HEK293 (cell line): ENCODE measurements at regions not wholly inside any gene's neighbourhood (a gene's known extent, or its start where the extent isn't known, plus 50 kb on each side); places are given as distances from the start of the nearest gene placed in this dataset.
"Not testable (repeated sequence)": the region's sequence is repeated elsewhere in the genome, so short reads cannot be mapped to it uniquely, and the experiment has no call there.

Experiments used
- CTCF ChIA-PET: fragments of 350-600 bp; formaldehyde crosslinking; extraction: SDS; loops from one replicate; lab custom pipeline; 2021; ENCODE audit warnings: antibody characterized with exemption; lab: Yijun Ruan, JAX
- POLR2A ChIA-PET: fragments of 300-600 bp; formaldehyde crosslinking; extraction: SDS; loops from one replicate; lab custom pipeline; 2020; ENCODE audit warnings: antibody characterized with exemption, inconsistent platforms; lab: Yijun Ruan, JAX
- H3K27ac ChIP-seq: fragments of 200-500 bp; sonication (Bioruptor generic); 2 replicates; pipeline ENCODE4 v1.5.1; 2014; ENCODE audit warnings: low read depth, low read length, control low read depth, inconsistent platforms; ENCODE audit errors: extremely low read depth
- H3K36me3 ChIP-seq, 2 experiments: fragments of 200-500 bp in 1 of 2; sonication (Bioruptor generic) in 1 of 2; 1 replicate in 1 of 2; 2 replicates in 1 of 2; pipeline ENCODE4 v1.5.1; 2014 to 2017; ENCODE audit warnings: inconsistent platforms in 2 of 2, low read length in 2 of 2; ENCODE audit not compliant: control insufficient read depth in 2 of 2, insufficient read depth in 1 of 2
- H3K4me1 ChIP-seq: fragments of 200-500 bp; sonication (Bioruptor generic); 2 replicates; pipeline ENCODE4 v1.5.1; 2014; ENCODE audit warnings: mild to moderate bottlenecking, low read length, inconsistent platforms; ENCODE audit not compliant: control insufficient read depth, insufficient read depth
- H3K4me3 ChIP-seq: 2 replicates; pipeline ENCODE4 v1.5.1; 2011; ENCODE audit warnings: low read depth, mild to moderate bottlenecking, control low read depth, low read length, moderate library complexity
- H3K9me3 ChIP-seq: fragments of 200-500 bp; sonication (Bioruptor generic); 2 replicates; pipeline ENCODE4 v1.5.1; 2014; ENCODE audit warnings: low read depth, low read length, inconsistent platforms; ENCODE audit not compliant: control insufficient read depth, insufficient read depth
- ATF2 ChIP-seq: fragments of 450-650 bp; formaldehyde crosslinking; IDR thresholded peaks from 2 replicates; pipeline ENCODE4 v1.5.1; 2016; ENCODE audit warnings: missing biosample characterization, missing genetic modification characterization, low read depth
- HOXC10 ChIP-seq: sonication (generic); formaldehyde crosslinking; IDR thresholded peaks from 2 replicates; pipeline ENCODE4 v1.8.1; 2023; ENCODE audit warnings: mild to moderate bottlenecking, missing genetic modification reagents
- IKZF3 ChIP-seq: fragments of 450-650 bp; IDR thresholded peaks from 2 replicates; pipeline ENCODE4 v1.5.0; 2018; ENCODE audit warnings: missing biosample characterization, mild to moderate bottlenecking, missing genetic modification characterization, moderate library complexity
- KLF8 ChIP-seq: fragments of 450-650 bp; formaldehyde crosslinking; IDR thresholded peaks from 2 replicates; pipeline ENCODE4 v1.5.1; 2016; ENCODE audit warnings: missing biosample characterization, missing genetic modification characterization
- OSR2 ChIP-seq: fragments of 450-650 bp; formaldehyde crosslinking; IDR thresholded peaks from 2 replicates; pipeline ENCODE4 v1.5.1; 2016; ENCODE audit warnings: missing biosample characterization, missing genetic modification characterization
- OVOL3 ChIP-seq: fragments of 450-650 bp; formaldehyde crosslinking; IDR thresholded peaks from 2 replicates; pipeline ENCODE4 v1.5.1; 2016; ENCODE audit warnings: missing biosample characterization, missing genetic modification characterization
- PBX3 ChIP-seq: sonication (generic); formaldehyde crosslinking; IDR thresholded peaks from 2 replicates; pipeline ENCODE4 v1.8.1; 2022; ENCODE audit warnings: mild to moderate bottlenecking, moderate library complexity, missing genetic modification reagents
- SP7 ChIP-seq: fragments of 450-650 bp; formaldehyde crosslinking; IDR thresholded peaks from 2 replicates; pipeline ENCODE4 v1.5.1; 2016; ENCODE audit warnings: missing biosample characterization, missing genetic modification characterization
- TCF7L2 ChIP-seq: IDR thresholded peaks from 2 replicates; pipeline ENCODE4 v1.6.1; 2011; ENCODE audit warnings: low read depth, mild to moderate bottlenecking, inconsistent platforms, low read length, moderate library complexity, borderline replicate concordance
- ZBTB17 ChIP-seq: fragments of 450-650 bp; formaldehyde crosslinking; IDR thresholded peaks from 2 replicates; pipeline ENCODE4 v1.5.1; 2016; ENCODE audit warnings: missing biosample characterization, missing genetic modification characterization
- ZBTB21 ChIP-seq: fragments of 450-650 bp; formaldehyde crosslinking; IDR thresholded peaks from 2 replicates; pipeline ENCODE4 v1.5.1; 2017; ENCODE audit warnings: missing biosample characterization, missing genetic modification characterization
- ZBTB26 ChIP-seq: fragments of 450-650 bp; formaldehyde crosslinking; optimal IDR thresholded peaks from 2 replicates; pipeline ENCODE3; 2016; ENCODE audit warnings: missing biosample characterization, mild to moderate bottlenecking, missing genetic modification characterization
- ZFHX2 ChIP-seq: fragments of 450-650 bp; formaldehyde crosslinking; conservative IDR thresholded peaks from 2 replicates; pipeline ENCODE4 v1.5.1; 2016; ENCODE audit warnings: missing biosample characterization, missing genetic modification characterization
- ZFP37 ChIP-seq: fragments of 450-650 bp; formaldehyde crosslinking; IDR thresholded peaks from 2 replicates; pipeline ENCODE4 v1.5.1; 2016; ENCODE audit warnings: missing biosample characterization, missing genetic modification characterization
- ZFP69B ChIP-seq: fragments of 450-650 bp; formaldehyde crosslinking; IDR thresholded peaks from 2 replicates; pipeline ENCODE4 v1.5.1; 2016; ENCODE audit warnings: missing biosample characterization, missing genetic modification characterization
- ZNF121 ChIP-seq: fragments of 450-650 bp; formaldehyde crosslinking; IDR thresholded peaks from 2 replicates; pipeline ENCODE4 v1.5.1; 2016; ENCODE audit warnings: missing biosample characterization, missing genetic modification characterization
- ZNF155 ChIP-seq: fragments of 450-650 bp; formaldehyde crosslinking; IDR thresholded peaks from 2 replicates; pipeline ENCODE4 v1.5.1; 2016; ENCODE audit warnings: missing biosample characterization, missing genetic modification characterization
- ZNF26 ChIP-seq: fragments of 450-650 bp; formaldehyde crosslinking; IDR thresholded peaks from 2 replicates; pipeline ENCODE4 v1.5.1; 2016; ENCODE audit warnings: missing biosample characterization, missing genetic modification characterization
- ZNF335 ChIP-seq: fragments of 450-650 bp; formaldehyde crosslinking; conservative IDR thresholded peaks from 2 replicates; pipeline ENCODE4 v1.5.1; 2016; ENCODE audit warnings: missing biosample characterization, missing genetic modification characterization
- ZNF341 ChIP-seq: fragments of 450-650 bp; formaldehyde crosslinking; IDR thresholded peaks from 2 replicates; pipeline ENCODE4; 2016; ENCODE audit warnings: low read depth, missing biosample characterization, missing genetic modification characterization
- ZNF426 ChIP-seq: fragments of 450-650 bp; formaldehyde crosslinking; IDR thresholded peaks from 2 replicates; pipeline ENCODE4 v1.5.1; 2017; ENCODE audit warnings: missing biosample characterization, missing genetic modification characterization, mild to moderate bottlenecking, inconsistent platforms, moderate library complexity
- ZNF544 ChIP-seq: fragments of 450-650 bp; formaldehyde crosslinking; IDR thresholded peaks from 2 replicates; pipeline ENCODE4 v1.5.0; 2017; ENCODE audit warnings: missing biosample characterization, missing genetic modification characterization
- ZNF571 ChIP-seq: fragments of 450-650 bp; formaldehyde crosslinking; IDR thresholded peaks from 2 replicates; pipeline ENCODE4 v1.5.0; 2017; ENCODE audit warnings: missing biosample characterization, missing genetic modification characterization
- ZNF624 ChIP-seq: fragments of 450-650 bp; formaldehyde crosslinking; IDR thresholded peaks from 2 replicates; pipeline ENCODE4 v1.5.1; 2017; ENCODE audit warnings: missing biosample characterization, missing genetic modification characterization
- ZNF654 ChIP-seq: fragments of 450-650 bp; formaldehyde crosslinking; IDR thresholded peaks from 2 replicates; pipeline ENCODE4 v1.5.1; 2016; ENCODE audit warnings: low read depth, missing biosample characterization, missing genetic modification characterization
- ZNF677 ChIP-seq: fragments of 450-650 bp; IDR thresholded peaks from 2 replicates; pipeline ENCODE4 v1.5.0; 2018; ENCODE audit warnings: missing biosample characterization, mild to moderate bottlenecking, missing genetic modification characterization, moderate library complexity
- ZNF692 ChIP-seq: fragments of 450-650 bp; formaldehyde crosslinking; IDR thresholded peaks from 2 replicates; pipeline ENCODE4 v1.5.1; 2016; ENCODE audit warnings: missing biosample characterization, missing genetic modification characterization
- ZNF776 ChIP-seq: fragments of 450-650 bp; formaldehyde crosslinking; IDR thresholded peaks from 2 replicates; pipeline ENCODE4 v1.5.0; 2017; ENCODE audit warnings: missing biosample characterization, missing genetic modification characterization, borderline replicate concordance

GRCh38 chr4:118589471-118590055 lies 95.6 kb upstream of the METTL14 start:
- no peak overlapping the region for H3K27ac ChIP-seq
- TF ChIP-seq ZNF155 (tag by site-specific recombination) (no peak), IKZF3 (tag by site-specific recombination) (no peak), ZNF544 (tag by site-specific recombination) (no peak), ZNF776 (tag by site-specific recombination) (no peak), ZNF26 (tag by site-specific recombination) (no peak), HOXC10 (CRISPR knock-in tag) (no peak), ZNF121 (tag by site-specific recombination) (no peak), TCF7L2 (no peak), ZNF654 (tag by site-specific recombination) (no peak), ZNF571 (tag by site-specific recombination) (no peak), ZNF624 (tag by site-specific recombination) (no peak), ZNF677 (tag by site-specific recombination) (no peak), OVOL3 (tag by site-specific recombination) (no peak), ZNF426 (tag by site-specific recombination) (no peak), KLF8 (tag by site-specific recombination) (no peak), ATF2 (no peak)
- POLR2A ChIA-PET, result no interaction called here
- no peaks in the 10 kb centered on the region for H3K36me3 ChIP-seq
- no peaks in the 10 kb centered on the region for H3K9me3 ChIP-seq
- CTCF ChIA-PET, result no interaction called here
- H3K4me1 ChIP-seq, result no peaks in the 10 kb centered on the region
- no peak overlapping the region for H3K4me3 ChIP-seq

GRCh38 chr4:118591339-118592046 lies 93.7 kb upstream of the METTL14 start:
- Histone ChIP-seq H3K27ac (peak overlapping the region; percentile 22; the same call in 1 of the 2 replicates), H3K4me3 (peak overlapping the region; percentile 59)
- H3K36me3 ChIP-seq, H3K9me3 ChIP-seq, CTCF ChIA-PET, H3K4me1 ChIP-seq: not testable (repeated sequence)
- POLR2A ChIA-PET, result interaction anchor here (0.7 kb wide), 2 partner anchors 119 to 162 kb away, joined by 3 to 7 read pairs; no protein-coding TSS in a partner anchor
- TF ChIP-seq ZBTB17 (tag by site-specific recombination) (peak; percentile 55), ZFP37 (tag by site-specific recombination) (0 out of 2 replicates have a peak, but pooled peaks have one; percentile 22), SP7 (tag by site-specific recombination) (peak; percentile 54; the same call in 1 of the 2 replicates), ZNF692 (peak; percentile 38; the same call in 1 of the 2 replicates), KLF8 (tag by site-specific recombination) (peak; percentile 55; the same call in 1 of the 2 replicates), ZBTB21 (tag by site-specific recombination) (peak; percentile 100), ZFP69B (tag by site-specific recombination) (peak; percentile 19; the same call in 1 of the 2 replicates), OSR2 (tag by site-specific recombination) (peak; percentile 54; the same call in 1 of the 2 replicates), ZFHX2 (tag by site-specific recombination) (peak; percentile 51), ZNF335 (tag by site-specific recombination) (peak; percentile 84), ZBTB26 (tag by site-specific recombination) (peak; percentile 36), ZNF341 (tag by site-specific recombination) (peak; percentile 39; the same call in 1 of the 2 replicates), PBX3 (CRISPR knock-in tag) (0 out of 2 replicates have a peak, but pooled peaks have one; percentile 34)
